ENCODE measurements at regions not wholly inside any gene's neighbourhood (a gene's known extent, or its start where the extent isn't known, plus 50 kb on each side); places are given as distances from the start of the nearest gene placed in this dataset.

- Histone ChIP-seq H3K9me3 (no peaks in the 10 kb centered on the region), H3K4me3 (peak overlapping the region in 11 of 12 donors; percentile 14 to 46 (median 35)), H3K27me3 (peaks cover 5 to 44% (median 13%) of the 10 kb centered on the region in 9 donors), H3K36me3 (no peaks in the 10 kb centered on the region), H3K27ac (peak overlapping the region in 1 of 12 donors; percentile 54), H3K4me1 (peaks cover 0 to 13% (median 0%) of the 10 kb centered on the region in 12 donors)
- DNase-seq (peak in 1 of 5 donors; percentile 24), ATAC-seq (peak in 1 of 4 donors; percentile 56)
- 1 to 5% (median 2%) methylated on average over 11 to 14 of the region's 14 CpGs for WGBS, 4 donors
- TF ChIP-seq POLR2A (IDR thresholded peaks at IDR 0.05) (no peak), CTCF (IDR thresholded peaks at IDR 0.05) (no peak)
- intact Hi-C loops (cut with DNase I), result no loop called here
Observed at GRCh38 chr12:125983784-125984500, 918.7 kb downstream of the AACS start.

DNA sequence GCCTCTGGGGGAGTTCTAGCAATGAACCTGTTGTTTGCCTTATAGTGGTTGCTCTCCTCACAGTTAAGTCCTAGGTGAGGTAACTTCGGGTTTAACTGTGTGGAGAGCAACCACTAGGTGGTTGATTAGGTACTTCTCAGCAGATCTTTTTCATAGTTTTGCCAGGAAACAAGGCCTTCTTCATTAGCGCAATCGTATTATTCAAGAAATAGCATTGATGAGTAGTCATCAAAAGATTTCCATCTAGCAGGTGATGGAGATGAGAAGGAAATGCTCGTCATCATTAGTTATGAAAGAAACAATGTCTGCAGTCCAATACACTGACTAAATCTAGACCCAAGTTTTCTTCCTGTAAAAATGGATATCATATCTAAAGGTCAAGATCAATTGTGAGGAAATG, 923.3 kb downstream of the AACS start:
- TF ChIP-seq POLR2A (IDR thresholded peaks at IDR 0.05) (no peak), CTCF (IDR thresholded peaks at IDR 0.05) (no peak)
- peaks cover 3 to 39% (median 13%) of the 10 kb centered on the region in 9 donors for H3K27me3 ChIP-seq
- H3K36me3 ChIP-seq, result no peaks in the 10 kb centered on the region
- DNase-seq (no peak), ATAC-seq (no peak)
- WGBS, 4 donors, result 81 to 90% (median 85%) methylated on average over 4 of the region's 4 CpGs
- intact Hi-C loops (cut with DNase I), result no loop called here
- no peaks in the 10 kb centered on the region for H3K9me3 ChIP-seq
- H3K4me3 ChIP-seq, result no peak overlapping the region
- no peak overlapping the region for H3K27ac ChIP-seq
- H3K4me1 ChIP-seq, result peaks cover 0 to 8% (median 0%) of the 10 kb centered on the region in 12 donors

GRCh38 chr12:125989696-125990095, 924.5 kb downstream of the AACS start:
- no peak for DNase-seq
- TF ChIP-seq CTCF (IDR thresholded peaks at IDR 0.05) (no peak), POLR2A (IDR thresholded peaks at IDR 0.05) (no peak)
- Histone ChIP-seq H3K4me3 (no peak overlapping the region), H3K4me1 (no peaks in the 10 kb centered on the region), H3K9me3 (no peaks in the 10 kb centered on the region), H3K36me3 (no peaks in the 10 kb centered on the region), H3K27ac (no peak overlapping the region), H3K27me3 (peaks cover 0 to 28% (median 7%) of the 10 kb centered on the region in 9 donors)
- no peak for ATAC-seq
- 75 to 87% (median 85%) methylated on average over 2 of the region's 2 CpGs for WGBS, 4 donors
- intact Hi-C loops (cut with DNase I), result no loop called here

DNA sequence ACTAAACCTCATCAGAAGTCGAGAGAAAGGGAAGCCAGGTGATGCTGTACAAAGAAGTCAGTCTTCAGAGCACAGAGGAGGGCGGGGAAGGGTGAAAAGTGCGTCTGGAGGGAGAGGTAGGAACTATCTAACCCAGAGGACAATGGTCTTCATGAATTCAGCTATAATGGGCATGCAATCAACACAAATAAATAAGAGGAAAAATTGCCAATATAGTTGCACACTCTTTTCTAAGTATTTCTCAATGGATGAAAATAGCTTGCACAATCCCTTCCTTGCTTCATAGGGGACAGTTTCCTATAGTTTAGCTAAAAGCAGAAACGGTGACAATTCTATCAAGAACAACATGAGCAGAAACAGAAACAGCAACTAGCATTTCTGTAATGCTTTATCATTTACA, 931.2 kb downstream of the AACS start:
- H3K27ac ChIP-seq, result no peak overlapping the region
- no peaks in the 10 kb centered on the region for H3K9me3 ChIP-seq
- H3K36me3 ChIP-seq, result no peaks in the 10 kb centered on the region
- H3K4me3 ChIP-seq, result no peak overlapping the region
- H3K27me3 ChIP-seq, result no peaks in the 10 kb centered on the region
- no peaks in the 10 kb centered on the region for H3K4me1 ChIP-seq
- ATAC-seq (no peak), DNase-seq (no peak)
- no peak for TF ChIP-seq CTCF (IDR thresholded peaks at IDR 0.05)
- TF ChIP-seq POLR2A (IDR thresholded peaks at IDR 0.05), result no peak
- 45 to 66% (median 56%) methylated on average over 4 of the region's 4 CpGs for WGBS, 4 donors
- intact Hi-C loops (cut with DNase I), result no loop called here

Measured in heart left ventricle (tissue), 16 donors.